ENCODE measurements at regions not wholly inside any gene's neighbourhood (a gene's known extent, or its start where the extent isn't known, plus 50 kb on each side); places are given as distances from the start of the nearest gene placed in this dataset.

DNA sequence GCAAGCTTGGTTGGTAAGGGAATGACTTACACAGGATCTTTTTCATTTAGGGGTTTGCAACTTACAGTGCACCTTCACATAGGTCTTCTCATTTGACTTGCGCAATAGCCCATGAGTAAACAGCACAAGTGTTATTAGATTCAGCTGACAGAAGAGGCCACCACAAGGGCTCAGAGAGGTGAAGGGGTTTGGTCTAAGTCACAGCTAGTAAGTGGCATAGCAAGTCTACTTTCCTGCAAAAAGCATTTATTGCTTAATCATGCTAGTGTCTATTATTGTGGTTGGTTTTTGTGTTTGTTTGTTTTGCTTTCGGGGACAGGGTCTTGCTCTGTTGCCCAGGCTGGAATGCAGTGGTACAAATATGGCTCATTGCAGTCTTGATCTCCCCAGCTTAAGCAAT, 83.3 kb downstream of the SPRY1 start:
- no peak overlapping the region for H3K27ac ChIP-seq
- no peak overlapping the region for H3K4me3 ChIP-seq
- DNase-seq (ENCODE audit: low spot score) = no peak
- TF ChIP-seq, protein P1, sequence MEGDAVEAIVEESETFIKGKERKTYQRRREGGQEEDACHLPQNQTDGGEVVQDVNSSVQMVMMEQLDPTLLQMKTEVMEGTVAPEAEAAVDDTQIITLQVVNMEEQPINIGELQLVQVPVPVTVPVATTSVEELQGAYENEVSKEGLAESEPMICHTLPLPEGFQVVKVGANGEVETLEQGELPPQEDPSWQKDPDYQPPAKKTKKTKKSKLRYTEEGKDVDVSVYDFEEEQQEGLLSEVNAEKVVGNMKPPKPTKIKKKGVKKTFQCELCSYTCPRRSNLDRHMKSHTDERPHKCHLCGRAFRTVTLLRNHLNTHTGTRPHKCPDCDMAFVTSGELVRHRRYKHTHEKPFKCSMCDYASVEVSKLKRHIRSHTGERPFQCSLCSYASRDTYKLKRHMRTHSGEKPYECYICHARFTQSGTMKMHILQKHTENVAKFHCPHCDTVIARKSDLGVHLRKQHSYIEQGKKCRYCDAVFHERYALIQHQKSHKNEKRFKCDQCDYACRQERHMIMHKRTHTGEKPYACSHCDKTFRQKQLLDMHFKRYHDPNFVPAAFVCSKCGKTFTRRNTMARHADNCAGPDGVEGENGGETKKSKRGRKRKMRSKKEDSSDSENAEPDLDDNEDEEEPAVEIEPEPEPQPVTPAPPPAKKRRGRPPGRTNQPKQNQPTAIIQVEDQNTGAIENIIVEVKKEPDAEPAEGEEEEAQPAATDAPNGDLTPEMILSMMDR (IDR thresholded peaks at IDR 0.05) = no peak

DNA sequence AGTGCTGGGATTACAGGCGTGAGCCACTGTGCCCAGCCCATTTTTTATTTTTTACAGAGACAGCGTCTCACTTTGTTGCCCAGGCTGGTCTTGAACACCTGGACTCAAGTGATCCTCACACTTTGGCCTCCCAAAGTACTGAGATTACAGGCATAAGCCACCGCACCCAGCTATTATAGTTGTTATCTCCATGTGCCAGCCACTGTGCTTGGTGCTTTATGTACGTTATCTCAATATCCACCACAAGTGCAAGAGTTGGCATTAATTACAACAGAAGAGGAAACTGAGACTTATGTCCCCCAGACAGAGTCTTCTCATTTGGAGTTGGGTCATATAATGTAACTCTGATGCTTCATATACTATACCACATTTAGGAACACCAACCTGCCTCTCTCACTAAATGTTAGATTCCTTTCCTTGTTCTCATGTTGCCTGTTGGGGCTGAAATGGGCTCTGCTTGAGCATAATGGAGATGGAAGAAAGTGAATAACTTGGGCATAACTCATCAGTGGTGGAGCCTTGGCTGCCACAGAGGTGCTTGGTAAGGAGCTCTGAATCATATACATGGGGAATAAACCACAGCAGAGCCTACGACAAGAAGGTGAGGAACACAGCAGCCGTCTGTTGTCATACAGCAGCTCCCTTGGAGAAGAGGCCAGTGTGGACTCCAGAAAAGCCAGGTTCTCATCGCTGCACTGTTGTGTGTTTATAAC, 84.3 kb downstream of the SPRY1 start:
- no peak for DNase-seq (ENCODE audit: low spot score)
- TF ChIP-seq, protein P1 (IDR thresholded peaks at IDR 0.05) = no peak
- no peak overlapping the region for H3K27ac ChIP-seq
- no peak overlapping the region for H3K4me3 ChIP-seq

DNA sequence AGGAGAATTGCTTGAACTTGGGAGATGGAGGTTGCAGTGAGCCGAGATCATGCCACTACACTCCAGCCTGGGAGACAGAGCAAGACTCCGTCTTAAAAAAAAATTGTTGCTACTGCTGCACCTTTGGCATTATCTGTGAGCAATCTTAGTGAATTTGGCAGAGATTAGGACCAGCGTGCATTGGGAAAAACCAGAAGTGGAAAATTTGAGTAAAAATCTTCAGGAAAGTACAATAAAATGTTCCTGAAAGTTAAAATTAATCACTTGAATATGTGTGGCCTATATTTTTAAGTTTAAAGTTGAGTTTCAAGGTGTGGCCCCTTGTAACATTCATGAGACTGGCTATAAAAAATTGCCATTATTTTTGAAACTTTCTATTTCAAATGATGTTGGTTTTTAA, 85.1 kb downstream of the SPRY1 start:
- no peak for DNase-seq (ENCODE audit: low spot score)
- TF ChIP-seq, protein P1 (IDR thresholded peaks at IDR 0.05) = no peak
- Histone ChIP-seq H3K4me3 (no peak overlapping the region), H3K27ac (no peak overlapping the region)

DNA sequence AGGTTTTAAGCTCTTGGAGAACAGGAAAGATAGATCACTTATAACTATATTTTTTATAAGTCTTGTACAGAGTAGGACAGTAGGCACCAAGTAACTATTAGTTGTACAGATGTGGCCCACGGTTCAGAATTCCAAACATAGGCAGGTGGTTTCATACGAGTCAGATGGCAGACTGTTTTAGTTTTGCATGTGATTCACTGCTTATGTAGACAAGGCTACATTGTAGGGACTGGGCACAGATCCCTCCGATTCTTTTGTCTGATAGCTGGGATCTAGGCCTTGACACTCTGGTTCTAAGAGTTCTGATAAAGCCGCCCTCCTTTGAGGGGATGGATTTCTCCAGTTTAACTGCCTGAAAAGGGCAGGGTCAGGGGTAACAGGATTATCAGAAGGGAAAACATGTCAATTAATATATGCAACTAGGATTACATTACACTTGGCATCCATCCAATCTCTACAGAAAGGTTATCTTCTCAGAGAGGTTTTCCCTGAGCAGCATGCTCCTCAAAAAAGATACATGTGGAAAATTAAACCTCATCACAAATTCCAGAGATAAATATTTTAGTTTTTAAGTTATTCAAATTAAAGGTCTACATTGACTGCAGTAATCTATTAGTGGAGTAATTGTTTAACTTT, 87.8 kb downstream of the SPRY1 start:
- Histone ChIP-seq H3K27ac (no peak overlapping the region), H3K4me3 (no peak overlapping the region)
- no peak for DNase-seq (ENCODE audit: low spot score)
- TF ChIP-seq, protein P1 (IDR thresholded peaks at IDR 0.05) = no peak

DNA sequence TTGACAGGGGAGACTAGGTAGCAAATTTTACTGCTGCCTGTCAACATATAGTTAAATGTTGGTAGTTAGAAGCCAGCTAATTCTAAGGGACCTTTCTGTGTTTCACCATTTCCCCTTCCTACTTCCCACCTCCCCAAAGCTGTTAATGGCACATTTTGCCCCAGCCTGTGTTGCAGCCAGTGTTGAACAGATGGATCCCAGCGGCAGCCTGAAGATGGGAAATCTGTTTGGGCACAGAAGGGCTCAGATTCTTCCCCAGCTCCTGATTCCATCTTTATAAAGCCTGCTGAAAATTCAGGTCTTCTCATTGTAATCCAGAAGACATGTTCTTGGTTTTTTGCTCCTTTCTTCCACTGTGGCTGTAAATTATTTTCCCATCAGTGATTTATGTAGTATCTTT, 89.0 kb downstream of the SPRY1 start:
- no peak for DNase-seq (ENCODE audit: low spot score)
- Histone ChIP-seq H3K4me3 (no peak overlapping the region), H3K27ac (no peak overlapping the region)
- TF ChIP-seq, protein P1 (IDR thresholded peaks at IDR 0.05) = no peak

DNA sequence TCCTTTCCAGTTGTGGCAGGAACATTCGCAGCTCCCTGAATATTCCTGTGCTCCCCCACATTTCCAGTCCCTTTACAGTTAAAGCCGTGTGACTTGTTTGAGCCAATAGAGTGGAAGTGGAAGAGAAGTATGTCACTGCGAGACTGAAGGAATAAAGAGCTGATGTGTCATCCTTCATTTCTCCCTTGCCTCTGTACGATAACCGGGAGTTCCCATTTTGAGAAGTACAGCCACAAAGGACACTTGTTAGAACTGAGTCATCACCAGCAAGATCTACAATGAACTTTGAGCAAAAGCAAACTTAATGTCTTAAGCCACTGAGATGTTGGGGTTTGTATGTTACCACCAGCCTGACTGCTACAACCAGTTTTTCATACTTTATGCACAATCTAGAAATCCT, 92.3 kb downstream of the SPRY1 start:
- DNase-seq (ENCODE audit: low spot score) = no peak
- Histone ChIP-seq H3K4me3 (no peak overlapping the region), H3K27ac (no peak overlapping the region)
- TF ChIP-seq, protein P1 (IDR thresholded peaks at IDR 0.05) = no peak

DNA sequence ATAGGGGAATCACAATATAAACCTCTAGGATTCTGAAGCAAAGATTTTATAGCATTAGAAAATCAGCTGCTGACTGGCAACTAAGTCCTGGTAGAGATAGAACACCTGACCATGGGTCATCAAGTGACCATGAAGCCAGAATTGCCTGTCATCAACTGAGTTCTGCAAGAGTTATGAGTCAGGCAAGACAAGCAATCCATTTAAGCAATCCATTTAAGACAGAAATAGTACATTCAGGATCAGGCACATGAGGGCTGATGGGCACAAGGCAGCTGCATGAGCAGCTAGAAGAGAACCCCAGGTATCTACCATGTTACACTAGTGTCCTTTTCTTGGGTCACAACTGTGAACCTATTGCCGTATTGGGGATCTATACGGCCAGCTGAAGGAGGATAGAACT, 98.9 kb downstream of the SPRY1 start:
- TF ChIP-seq, protein P1 (IDR thresholded peaks at IDR 0.05) = no peak
- DNase-seq (ENCODE audit: low spot score) = no peak
- Histone ChIP-seq H3K4me3 (no peak overlapping the region), H3K27ac (no peak overlapping the region)

Data from coronary artery (tissue), 2 donors.